Duodenal mucosa (tissue), 2 donors: ENCODE measurements at regions not wholly inside any gene's neighbourhood (a gene's known extent, or its start where the extent isn't known, plus 50 kb on each side); places are given as distances from the start of the nearest gene placed in this dataset.
"Not testable (repeated sequence)": the region's sequence is repeated elsewhere in the genome, so short reads cannot be mapped to it uniquely, and the experiment has no call there.

ENCODE experiments used
- H3K27ac ChIP-seq: one replicate; pipeline ENCODE4 v1.7.0; 2013; ENCODE audit warnings: low read depth, low read length
- H3K27me3 ChIP-seq, 2 donors: one replicate each; pipeline ENCODE4 v1.7.0; 2013; ENCODE audit warnings: low read length in 2 of 2, control low read depth in 1 of 2; ENCODE audit not compliant: insufficient read depth in 2 of 2, control insufficient read depth in 1 of 2
- H3K36me3 ChIP-seq, 2 donors: one replicate each; pipeline ENCODE4 v1.7.0; 2013; ENCODE audit warnings: low read length in 2 of 2, control low read depth in 1 of 2; ENCODE audit not compliant: insufficient read depth in 2 of 2, control insufficient read depth in 1 of 2
- H3K4me1 ChIP-seq, 2 donors: one replicate each; pipeline ENCODE4 v1.7.0; 2013; ENCODE audit warnings: low read length in 2 of 2, control low read depth in 1 of 2; ENCODE audit not compliant: insufficient read depth in 2 of 2, control insufficient read depth in 1 of 2
- H3K4me3 ChIP-seq, 2 donors: one replicate each; pipeline ENCODE4 v1.7.0; 2013; ENCODE audit warnings: low read length in 2 of 2, low read depth in 1 of 2
- H3K9ac ChIP-seq, 2 donors: one replicate each; pipeline ENCODE4 v1.7.0; 2013; ENCODE audit warnings: low read length in 2 of 2, low read depth in 1 of 2
- H3K9me3 ChIP-seq, 2 donors: one replicate each; pipeline ENCODE4 v1.7.0; 2013; ENCODE audit warnings: low read length in 2 of 2, control low read depth in 1 of 2; ENCODE audit not compliant: control insufficient read depth in 1 of 2

GRCh38 chr7:114076392-114077157 lies 157.8 kb upstream of the PPP1R3A start:
- not testable (repeated sequence) for H3K27ac ChIP-seq, H3K27me3 ChIP-seq, H3K4me1 ChIP-seq, H3K9me3 ChIP-seq, H3K36me3 ChIP-seq, H3K4me3 ChIP-seq, H3K9ac ChIP-seq

GRCh38 chr7:114073701-114074100 lies 154.9 kb upstream of the PPP1R3A start:
- Histone ChIP-seq H3K27ac (no peak overlapping the region), H3K4me1 (peaks cover 0 to 6% of the 10 kb centered on the region in 2 donors), H3K4me3 (no peak overlapping the region), H3K9ac (no peak overlapping the region), H3K36me3 (no peaks in the 10 kb centered on the region), H3K9me3 (no peaks in the 10 kb centered on the region), H3K27me3 (no peaks in the 10 kb centered on the region)

- H3K36me3 ChIP-seq: no peaks in the 10 kb centered on the region
- no peak overlapping the region for H3K9ac ChIP-seq
- peaks cover 0 to 6% of the 10 kb centered on the region in 2 donors for H3K4me1 ChIP-seq
- no peak overlapping the region for H3K27ac ChIP-seq
- no peaks in the 10 kb centered on the region for H3K27me3 ChIP-seq
- H3K4me3 ChIP-seq: no peak overlapping the region
- no peaks in the 10 kb centered on the region for H3K9me3 ChIP-seq
Measured at GRCh38 chr7:114070246-114070645, 151.4 kb upstream of the PPP1R3A start.

DNA sequence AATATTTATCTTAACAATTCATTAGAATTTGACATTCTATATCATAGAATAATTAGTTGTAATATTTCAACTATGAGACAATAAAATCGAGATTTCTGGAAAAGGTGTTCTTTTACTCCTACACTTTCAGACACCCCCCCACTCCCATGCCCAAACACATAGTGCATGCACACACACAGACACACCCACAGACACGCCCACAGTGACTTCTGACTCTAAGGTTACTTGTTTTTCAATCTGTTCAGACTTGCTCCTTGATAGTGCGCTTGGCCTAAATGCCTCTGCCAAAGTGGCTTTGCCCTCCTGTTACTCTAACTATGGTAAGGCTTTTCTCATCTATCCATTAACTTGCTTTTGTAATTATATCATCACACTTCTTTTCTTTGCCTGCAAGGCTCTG lies 144.0 kb upstream of the PPP1R3A start:
- no peaks in the 10 kb centered on the region for H3K9me3 ChIP-seq

GRCh38 chr7:114051871-114052331 lies 133.1 kb upstream of the PPP1R3A start:
- no peak overlapping the region for H3K9ac ChIP-seq
- no peaks in the 10 kb centered on the region for H3K9me3 ChIP-seq
- no peaks in the 10 kb centered on the region for H3K4me1 ChIP-seq
- H3K27ac ChIP-seq: no peak overlapping the region
- H3K4me3 ChIP-seq: no peak overlapping the region
- H3K36me3 ChIP-seq: no peaks in the 10 kb centered on the region
- no peaks in the 10 kb centered on the region for H3K27me3 ChIP-seq

More for the DNA sequence above, 144.0 kb upstream of the PPP1R3A start:
- H3K27me3 ChIP-seq: no peaks in the 10 kb centered on the region
- H3K4me1 ChIP-seq: no peaks in the 10 kb centered on the region
- no peaks in the 10 kb centered on the region for H3K36me3 ChIP-seq
- H3K27ac ChIP-seq: no peak overlapping the region
- no peak overlapping the region for H3K9ac ChIP-seq
- H3K4me3 ChIP-seq: no peak overlapping the region

DNA sequence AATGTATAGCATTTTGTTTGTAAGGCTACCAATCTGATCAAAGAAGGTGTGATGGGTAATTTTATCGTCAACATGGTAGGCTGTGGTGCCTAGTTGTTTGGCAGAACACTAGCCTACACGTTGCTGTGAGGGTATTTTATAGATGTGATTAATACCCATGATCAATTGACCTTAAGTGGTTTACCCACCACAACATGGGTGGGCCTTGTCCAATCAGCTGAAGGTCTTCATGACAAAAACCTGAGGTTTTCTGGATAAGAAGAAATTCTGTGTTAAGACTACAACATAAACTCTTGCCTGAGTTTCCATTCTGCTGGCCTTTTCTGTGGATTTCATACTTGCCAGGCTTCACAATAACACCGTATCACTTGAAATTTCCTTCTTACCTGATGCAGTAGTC lies 131.8 kb upstream of the PPP1R3A start:
- no peaks in the 10 kb centered on the region for H3K27me3 ChIP-seq
- no peaks in the 10 kb centered on the region for H3K9me3 ChIP-seq
- no peaks in the 10 kb centered on the region for H3K4me1 ChIP-seq
- H3K27ac ChIP-seq: no peak overlapping the region
- no peak overlapping the region for H3K9ac ChIP-seq
- H3K4me3 ChIP-seq: no peak overlapping the region
- no peaks in the 10 kb centered on the region for H3K36me3 ChIP-seq

GRCh38 chr7:114048386-114049235 lies 129.8 kb upstream of the PPP1R3A start:
- Histone ChIP-seq H3K27ac (no peak overlapping the region), H3K9me3 (no peaks in the 10 kb centered on the region), H3K4me3 (peak overlapping the region in 1 of 2 donors; percentile 60), H3K27me3 (no peaks in the 10 kb centered on the region), H3K4me1 (no peaks in the 10 kb centered on the region), H3K36me3 (no peaks in the 10 kb centered on the region), H3K9ac (no peak overlapping the region)

- Histone ChIP-seq H3K4me1 (no peaks in the 10 kb centered on the region), H3K27me3 (no peaks in the 10 kb centered on the region), H3K9me3 (no peaks in the 10 kb centered on the region), H3K36me3 (no peaks in the 10 kb centered on the region), H3K27ac (no peak overlapping the region), H3K9ac (no peak overlapping the region), H3K4me3 (peak overlapping the region in 1 of 2 donors; percentile 60)
Measured at GRCh38 chr7:114047889-114048288, 129.1 kb upstream of the PPP1R3A start.

DNA sequence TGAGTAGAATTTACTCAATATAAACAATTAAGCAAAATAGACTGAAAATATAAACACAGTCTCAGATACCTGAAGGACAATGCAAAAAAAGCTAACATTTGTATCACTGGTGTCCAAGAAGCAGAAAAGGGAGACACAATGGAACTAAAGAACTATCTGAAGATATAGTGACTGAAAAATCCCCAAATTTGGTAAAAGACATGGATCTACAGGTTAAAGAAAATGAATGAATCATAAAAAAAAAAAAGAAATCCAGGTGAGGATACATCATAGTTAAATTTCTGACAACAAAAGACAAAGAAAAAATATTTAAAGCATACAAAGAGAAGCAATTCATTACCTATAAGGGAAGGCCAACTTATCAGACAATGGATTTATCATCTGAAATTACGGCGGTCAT lies 114.7 kb upstream of the PPP1R3A start:
- no peaks in the 10 kb centered on the region for H3K36me3 ChIP-seq
- H3K4me3 ChIP-seq: no peak overlapping the region
- H3K9ac ChIP-seq: no peak overlapping the region
- H3K27ac ChIP-seq: no peak overlapping the region
- no peaks in the 10 kb centered on the region for H3K9me3 ChIP-seq
- H3K4me1 ChIP-seq: no peaks in the 10 kb centered on the region
- no peaks in the 10 kb centered on the region for H3K27me3 ChIP-seq

- Histone ChIP-seq H3K4me3 (no peak overlapping the region), H3K27ac (no peak overlapping the region), H3K36me3 (no peaks in the 10 kb centered on the region), H3K27me3 (no peaks in the 10 kb centered on the region), H3K9me3 (no peaks in the 10 kb centered on the region), H3K4me1 (peaks cover 0 to 3% of the 10 kb centered on the region in 2 donors), H3K9ac (no peak overlapping the region)
Measured at GRCh38 chr7:114026486-114027089, 107.8 kb upstream of the PPP1R3A start.
